CD4-positive, alpha-beta memory T cell (primary cell): ENCODE measurements at regions not wholly inside any gene's neighbourhood (a gene's known extent, or its start where the extent isn't known, plus 50 kb on each side); places are given as distances from the start of the nearest gene placed in this dataset.
"Not testable (repeated sequence)": the region's sequence is repeated elsewhere in the genome, so short reads cannot be mapped to it uniquely, and the experiment has no call there.

Experiments used
- CTCF ChIA-PET: fragments of 350-600 bp; sonication (Branson Sonifier 250); formaldehyde crosslinking; loops from one replicate; lab custom pipeline; 2021; ENCODE audit warnings: inconsistent platforms; ENCODE audit not compliant: partially characterized antibody; lab: Charles Lee
- POLR2A ChIA-PET: fragments of 350-600 bp; sonication (Branson Sonifier 250); formaldehyde crosslinking; loops from one replicate; lab custom pipeline; 2021; ENCODE audit not compliant: partially characterized antibody; lab: Charles Lee
- DNase-seq, 5 donors: peaks; one replicate each; pipeline versions ENCODE4 v3.0.0 to v3.0.0-alpha.2; 2020 to 2022; ENCODE audit warnings: mixed read lengths in 1 of 5
- H3K27ac ChIP-seq: one replicate; pipeline ENCODE4 v1.7.0; 2013; ENCODE audit warnings: low read depth, low read length
- H3K27me3 ChIP-seq: 2 replicates; pipeline ENCODE4 v1.7.0; 2013; ENCODE audit warnings: mild to moderate bottlenecking, low read length, moderate library complexity; ENCODE audit not compliant: insufficient read depth
- H3K36me3 ChIP-seq: 2 replicates; pipeline ENCODE4 v1.7.0; 2013; ENCODE audit warnings: mild to moderate bottlenecking, low read length, moderate library complexity; ENCODE audit not compliant: insufficient read depth
- H3K4me1 ChIP-seq: 2 replicates; pipeline ENCODE4 v1.7.0; 2013; ENCODE audit warnings: mild to moderate bottlenecking, low read length, moderate library complexity; ENCODE audit not compliant: insufficient read depth
- H3K4me3 ChIP-seq, 2 donors: one replicate each; pipeline ENCODE4 v1.7.0; 2013; ENCODE audit warnings: low read length in 2 of 2, mild to moderate bottlenecking in 1 of 2
- H3K9me3 ChIP-seq, 2 donors: one replicate each; pipeline ENCODE4 v1.7.0; 2013; ENCODE audit warnings: low read length in 2 of 2, control low read depth in 1 of 2; ENCODE audit not compliant: control insufficient read depth in 1 of 2
- H3K27ac Mint-ChIP-seq, 7 donors: one replicate each; pipeline ENCODE4 v1.8.0; 2020 to 2021; ENCODE audit warnings: mixed read lengths in 7 of 7, mild to moderate bottlenecking in 6 of 7, inconsistent platforms in 3 of 7, moderate library complexity in 3 of 7
- H3K27me3 Mint-ChIP-seq, 2 donors: one replicate each; pipeline ENCODE4 v1.8.0; 2020 to 2021; ENCODE audit warnings: mixed read lengths in 2 of 2
- H3K36me3 Mint-ChIP-seq, 2 donors: one replicate each; pipeline ENCODE4 v1.8.0; 2020 to 2021; ENCODE audit warnings: mixed read lengths in 2 of 2, inconsistent platforms in 1 of 2, mild to moderate bottlenecking in 1 of 2
- H3K4me1 Mint-ChIP-seq, 4 donors: one replicate each; pipeline ENCODE4 v1.8.0; 2020 to 2021; ENCODE audit warnings: mixed read lengths in 4 of 4, mild to moderate bottlenecking in 1 of 4
- H3K4me3 Mint-ChIP-seq, 8 donors: one replicate each; pipeline ENCODE4 v1.8.0; 2020 to 2021; ENCODE audit warnings: mixed read lengths in 8 of 8, mild to moderate bottlenecking in 7 of 8, moderate library complexity in 6 of 8, inconsistent platforms in 3 of 8
- H3K9me3 Mint-ChIP-seq, 8 donors: one replicate each; pipeline ENCODE4 v1.8.0; 2020 to 2021; ENCODE audit warnings: mixed read lengths in 8 of 8, mild to moderate bottlenecking in 5 of 8, inconsistent platforms in 3 of 8, moderate library complexity in 1 of 8
- intact Hi-C: fragments of 100-400 bp; cut with micrococcal nuclease; formaldehyde crosslinking; loops from one replicate; pipeline ENCODE4 v1.15.1; 2023

GRCh38 chr4:59484944-59485343 is 1715.2 kb upstream of the ADGRL3 start:
- Histone ChIP-seq H3K27me3 (no peaks in the 10 kb centered on the region), H3K4me3 (no peak overlapping the region), H3K36me3 (no peaks in the 10 kb centered on the region), H3K27ac (no peak overlapping the region), H3K4me1 (no peaks in the 10 kb centered on the region), H3K9me3 (no peaks in the 10 kb centered on the region)
- CTCF ChIA-PET = no interaction called here
- H3K4me3 Mint-ChIP-seq = no peak overlapping the region
- no peak overlapping the region for H3K27ac Mint-ChIP-seq
- no peaks in the 10 kb centered on the region for H3K36me3 Mint-ChIP-seq
- H3K9me3 Mint-ChIP-seq = peaks cover 0 to 40% (median 18%) of the 10 kb centered on the region in 8 donors
- H3K4me1 Mint-ChIP-seq = no peaks in the 10 kb centered on the region
- POLR2A ChIA-PET = no interaction called here
- intact Hi-C loops = no loop called here
- H3K27me3 Mint-ChIP-seq = no peaks in the 10 kb centered on the region
- DNase-seq = no peak

- no peaks in the 10 kb centered on the region for H3K27me3 ChIP-seq
- no peaks in the 10 kb centered on the region for H3K4me1 Mint-ChIP-seq
- no peak overlapping the region for H3K4me3 Mint-ChIP-seq
- H3K27me3 Mint-ChIP-seq = no peaks in the 10 kb centered on the region
- CTCF ChIA-PET = no interaction called here
- no peak overlapping the region for H3K27ac ChIP-seq
- peaks cover 0 to 25% (median 10%) of the 10 kb centered on the region in 8 donors for H3K9me3 Mint-ChIP-seq
- no peaks in the 10 kb centered on the region for H3K36me3 Mint-ChIP-seq
- H3K9me3 ChIP-seq = no peaks in the 10 kb centered on the region
- no peaks in the 10 kb centered on the region for H3K4me1 ChIP-seq
- no peak for DNase-seq
- no peak overlapping the region for H3K27ac Mint-ChIP-seq
- POLR2A ChIA-PET = no interaction called here
- H3K36me3 ChIP-seq = no peaks in the 10 kb centered on the region
- no peak overlapping the region for H3K4me3 ChIP-seq
- intact Hi-C loops = no loop called here
These were observed 1700.0 kb upstream of the ADGRL3 start for GRCh38 chr4:59500103-59500502.

GRCh38 chr4:59503731-59504130 is 1696.4 kb upstream of the ADGRL3 start:
- H3K36me3 Mint-ChIP-seq = no peaks in the 10 kb centered on the region
- no peaks in the 10 kb centered on the region for H3K4me1 ChIP-seq
- no peaks in the 10 kb centered on the region for H3K27me3 ChIP-seq
- H3K36me3 ChIP-seq = no peaks in the 10 kb centered on the region
- H3K27me3 Mint-ChIP-seq = no peaks in the 10 kb centered on the region
- H3K9me3 Mint-ChIP-seq = peaks cover 0 to 21% (median 6%) of the 10 kb centered on the region in 8 donors
- POLR2A ChIA-PET = no interaction called here
- no peak overlapping the region for H3K27ac ChIP-seq
- H3K4me3 Mint-ChIP-seq = no peak overlapping the region
- no peaks in the 10 kb centered on the region for H3K4me1 Mint-ChIP-seq
- DNase-seq = no peak
- no peaks in the 10 kb centered on the region for H3K9me3 ChIP-seq
- H3K4me3 ChIP-seq = no peak overlapping the region
- intact Hi-C loops = no loop called here
- no peak overlapping the region for H3K27ac Mint-ChIP-seq
- CTCF ChIA-PET = no interaction called here

GRCh38 chr4:59511809-59512208 is 1688.3 kb upstream of the ADGRL3 start:
- H3K36me3 ChIP-seq, CTCF ChIA-PET, H3K27me3 ChIP-seq, H3K4me3 ChIP-seq, H3K4me1 ChIP-seq, POLR2A ChIA-PET, H3K27ac Mint-ChIP-seq, H3K36me3 Mint-ChIP-seq, H3K9me3 Mint-ChIP-seq, H3K27ac ChIP-seq, H3K9me3 ChIP-seq, H3K4me3 Mint-ChIP-seq, intact Hi-C loops, H3K4me1 Mint-ChIP-seq, DNase-seq, H3K27me3 Mint-ChIP-seq: not testable (repeated sequence)

- H3K36me3 ChIP-seq = no peaks in the 10 kb centered on the region
- peaks cover 0 to 14% (median 6%) of the 10 kb centered on the region in 8 donors for H3K9me3 Mint-ChIP-seq
- H3K27me3 Mint-ChIP-seq = no peaks in the 10 kb centered on the region
- H3K9me3 ChIP-seq = no peaks in the 10 kb centered on the region
- H3K27me3 ChIP-seq = no peaks in the 10 kb centered on the region
- intact Hi-C loops = no loop called here
- no peak overlapping the region for H3K27ac Mint-ChIP-seq
- no peak overlapping the region for H3K4me3 ChIP-seq
- ChIA-PET POLR2A (no interaction called here), CTCF (no interaction called here)
- no peak overlapping the region for H3K27ac ChIP-seq
- no peak overlapping the region for H3K4me3 Mint-ChIP-seq
- H3K36me3 Mint-ChIP-seq = no peaks in the 10 kb centered on the region
- H3K4me1 ChIP-seq = no peaks in the 10 kb centered on the region
- no peaks in the 10 kb centered on the region for H3K4me1 Mint-ChIP-seq
- DNase-seq = no peak
These were observed 1683.1 kb upstream of the ADGRL3 start for GRCh38 chr4:59517007-59517406.

DNA sequence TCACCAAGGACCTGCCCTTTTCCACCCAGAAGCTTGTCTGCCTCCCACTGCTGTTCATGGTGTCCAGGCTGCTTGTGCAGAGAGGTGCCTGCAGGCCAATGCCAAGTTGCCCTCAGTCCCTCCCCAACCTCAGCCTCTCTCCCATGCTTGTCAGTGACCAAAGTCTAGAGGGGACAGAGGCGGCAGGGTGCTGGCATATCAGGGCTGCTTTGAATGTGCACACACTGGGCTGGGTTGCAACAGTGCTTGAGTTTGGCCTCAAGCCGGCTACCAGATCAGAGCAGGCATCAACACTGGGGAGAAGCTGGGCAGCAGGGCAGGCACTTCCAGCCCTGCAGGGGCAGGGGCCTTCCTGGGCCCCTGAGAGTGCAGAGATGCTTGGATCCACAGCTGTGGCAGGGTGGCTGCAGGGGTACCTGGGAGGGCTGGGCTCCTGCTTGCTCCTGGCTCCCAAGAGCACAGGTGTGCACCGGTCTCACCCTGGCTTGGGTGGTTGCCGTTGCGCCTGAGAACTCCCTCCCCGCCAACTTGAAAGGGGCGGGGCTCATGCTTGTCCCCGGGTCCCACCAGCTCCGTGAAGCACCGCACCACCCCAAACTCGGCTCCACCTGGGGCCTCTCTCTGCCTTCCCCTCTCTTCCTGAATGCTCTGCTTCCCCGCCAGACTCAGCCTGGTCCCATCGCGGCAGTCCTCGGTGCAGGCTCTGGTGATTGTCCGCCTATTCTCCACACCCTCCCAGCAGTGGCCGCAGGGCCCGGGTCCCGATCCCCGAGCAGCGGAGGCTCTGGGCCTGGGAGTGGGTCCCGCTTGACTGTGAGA is 1681.9 kb upstream of the ADGRL3 start:
- intact Hi-C loops = no loop called here
- Histone ChIP-seq H3K27ac (no peak overlapping the region), H3K36me3 (no peaks in the 10 kb centered on the region), H3K4me1 (no peaks in the 10 kb centered on the region), H3K9me3 (no peaks in the 10 kb centered on the region), H3K4me3 (no peak overlapping the region), H3K27me3 (no peaks in the 10 kb centered on the region)
- ChIA-PET POLR2A (no interaction called here), CTCF (no interaction called here)
- Mint-ChIP-seq H3K27ac (no peak overlapping the region), H3K36me3 (no peaks in the 10 kb centered on the region), H3K27me3 (no peaks in the 10 kb centered on the region), H3K9me3 (peaks cover 0 to 14% (median 6%) of the 10 kb centered on the region in 8 donors), H3K4me1 (no peaks in the 10 kb centered on the region), H3K4me3 (no peak overlapping the region)
- no peak for DNase-seq

DNA sequence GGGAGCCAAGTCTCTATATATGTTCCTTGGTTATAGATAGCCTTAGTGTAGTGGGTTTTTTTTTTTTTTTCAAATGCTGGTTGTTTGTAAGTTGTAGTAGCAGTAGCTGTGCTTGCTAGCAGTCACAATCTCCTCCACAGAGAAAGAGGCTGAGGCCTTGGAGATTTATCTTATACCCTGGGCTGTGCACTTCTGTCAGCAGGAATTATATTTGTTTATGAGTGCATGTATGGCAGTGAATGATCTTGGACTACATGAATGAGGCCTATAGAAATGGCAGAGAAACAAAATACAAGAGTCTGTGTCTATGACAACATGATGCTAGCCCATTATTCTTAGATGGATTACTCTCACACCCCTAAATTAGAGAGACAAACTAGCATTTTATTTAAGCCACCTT is 1674.2 kb upstream of the ADGRL3 start:
- Mint-ChIP-seq H3K36me3 (no peaks in the 10 kb centered on the region), H3K4me3 (no peak overlapping the region), H3K27ac (peak overlapping the region in 1 of 7 donors; percentile 66), H3K27me3 (no peaks in the 10 kb centered on the region), H3K4me1 (no peaks in the 10 kb centered on the region), H3K9me3 (peaks cover 4 to 17% (median 10%) of the 10 kb centered on the region in 8 donors)
- CTCF ChIA-PET = no interaction called here
- POLR2A ChIA-PET = no interaction called here
- intact Hi-C loops = no loop called here
- Histone ChIP-seq H3K27ac (no peak overlapping the region), H3K9me3 (no peaks in the 10 kb centered on the region), H3K27me3 (no peaks in the 10 kb centered on the region), H3K4me3 (no peak overlapping the region), H3K36me3 (no peaks in the 10 kb centered on the region), H3K4me1 (no peaks in the 10 kb centered on the region)
- DNase-seq = no peak
